HepG2 (cell line): ENCODE measurements at regions not wholly inside any gene's neighbourhood (a gene's known extent, or its start where the extent isn't known, plus 50 kb on each side); places are given as distances from the start of the nearest gene placed in this dataset.

ENCODE experiments used
- ATAC-seq: fragments of 200-7000 bp; cut with Tn5 transposase; 3 replicates; pipeline ENCODE4 v1.9.1; 2020; ENCODE audit warnings: mild to moderate bottlenecking, moderate library complexity
- BruUV-seq: library from RNA; stranded (reverse); fragments of 400-500 nt; replicated peaks from 2 replicates; lab custom pipeline; 2021; lab: Mats Ljungman, UMichigan
- CTCF ChIA-PET: fragments of 300-600 bp; formaldehyde crosslinking; extraction: SDS; loops from one replicate; lab custom pipeline; 2021; ENCODE audit warnings: low total read pairs, inconsistent platforms, low intra/inter-chr PET ratio; lab: Yijun Ruan, JAX
- POLR2A ChIA-PET: fragments of 350-600 bp; sonication (Branson Sonifier 250); formaldehyde crosslinking; loops from one replicate; lab custom pipeline; 2020; ENCODE audit warnings: antibody characterized with exemption, inconsistent platforms; lab: Yijun Ruan, JAX
- DNase-seq: peaks from one replicate; pipeline ENCODE4 v3.0.0-alpha.2; 2015; ENCODE audit warnings: low spot score
- FAIRE-seq: peaks from 3 replicates; lab custom pipeline; 2011; peaks lifted over from hg19 to GRCh38; lab: Jason Lieb, UNC
- H2AFZ ChIP-seq: one replicate; pipeline ENCODE4 v1.6.1; 2011; ENCODE audit warnings: low read length, inconsistent platforms
- H3K27ac ChIP-seq: fragments of 300-600 bp; 3 replicates; pipeline ENCODE4 v1.8.0; 2011; ENCODE audit warnings: mixed run types, mild to moderate bottlenecking, mixed read lengths, low read length, inconsistent platforms; ENCODE audit not compliant: insufficient read depth; ENCODE audit errors: extremely low read length
- H3K27me3 ChIP-seq, 2 experiments: fragments of 200-600 bp in 1 of 2; 2 replicates in 1 of 2; 3 replicates in 1 of 2; pipeline versions ENCODE4 v1.6.0 to v1.8.0; 2011; ENCODE audit warnings: low read length in 2 of 2, mild to moderate bottlenecking in 2 of 2, moderate library complexity in 2 of 2, inconsistent platforms in 1 of 2; ENCODE audit not compliant: insufficient read depth in 2 of 2, control insufficient read depth in 1 of 2
- H3K36me3 ChIP-seq, 2 experiments: fragments of 200-600 bp in 1 of 2; replicated peaks in 1 of 2; 2 replicates in 1 of 2; 3 replicates in 1 of 2; pipeline versions ENCODE4 v1.5.1 to v1.8.0; 2011; ENCODE audit warnings: low read length in 2 of 2, inconsistent platforms in 1 of 2; ENCODE audit not compliant: insufficient read depth in 2 of 2, control insufficient read depth in 1 of 2
- H3K4me1 ChIP-seq: 2 replicates; pipeline ENCODE4 v1.5.1; 2012; ENCODE audit warnings: low read length, inconsistent platforms; ENCODE audit not compliant: insufficient read depth
- H3K4me2 ChIP-seq: 2 replicates; pipeline ENCODE4 v1.6.0; 2011; ENCODE audit warnings: low read depth, low read length, inconsistent platforms
- H3K4me3 ChIP-seq, 3 experiments: fragments of 200-600 bp in 1 of 3; sonication (generic), shearing (Covaris generic) in 1 of 3; replicated peaks in 1 of 3; 2 replicates each; pipeline ENCODE4 v1.5.1; 2011 to 2016; ENCODE audit warnings: low read length in 3 of 3, inconsistent platforms in 2 of 3, low read depth in 2 of 3, mild to moderate bottlenecking in 2 of 3, control low read depth in 1 of 3, mixed read lengths in 1 of 3; ENCODE audit not compliant: insufficient read depth in 1 of 3
- H3K79me2 ChIP-seq: one replicate; pipeline ENCODE4 v1.6.1; 2011; ENCODE audit warnings: low read length, inconsistent platforms; ENCODE audit not compliant: insufficient read depth
- H3K9ac ChIP-seq: 2 replicates; pipeline ENCODE4 v1.6.0; 2011; ENCODE audit warnings: mild to moderate bottlenecking, low read depth, low read length, inconsistent platforms; ENCODE audit not compliant: insufficient read depth
- H3K9me3 ChIP-seq: 2 replicates; pipeline ENCODE4 v1.5.1; 2012; ENCODE audit warnings: mild to moderate bottlenecking, low read length
- H4K20me1 ChIP-seq: 2 replicates; pipeline ENCODE4 v1.6.0; 2011; ENCODE audit warnings: inconsistent platforms, mild to moderate bottlenecking, low read length, moderate library complexity; ENCODE audit not compliant: insufficient read depth
- CREB1 ChIP-seq, 2 experiments: fragments of 450-650 bp in 1 of 2; IDR thresholded peaks; 2 replicates each; pipeline ENCODE4 v1.6.1; 2016 to 2017; ENCODE audit warnings: control low read depth in 1 of 2, mild to moderate bottlenecking in 1 of 2, missing compliant biosample characterization in 1 of 2, missing genetic modification characterization in 1 of 2
- RARG ChIP-seq: sonication (generic); formaldehyde crosslinking; IDR thresholded peaks from 2 replicates; pipeline ENCODE4 v1.4.0; 2020; ENCODE audit warnings: low read depth, mild to moderate bottlenecking, missing genetic modification reagents
- RFX5 ChIP-seq: IDR thresholded peaks from 2 replicates; pipeline ENCODE4 v1.6.1; 2011; ENCODE audit warnings: low read depth, low read length, improper control_type of control experiment
- WGBS: methylation state at CpG from one replicate; pipeline ENCODE4 v1.1.6; 2017; ENCODE audit warnings: low lambda C conversion rate; 5-methylcytosine and 5-hydroxymethylcytosine counted together
- in situ Hi-C: cut with HindIII; loops from 2 replicates; pipeline ENCODE4 v1.10.0; 2017; ENCODE audit warnings: low pct_unique_long_range_greater_than_20kb; ENCODE audit not compliant: extremely low pct_ligation_motif_present
- intact Hi-C: fragments of 100-400 bp; cut with micrococcal nuclease; formaldehyde crosslinking; loops from one replicate; pipeline ENCODE4 v1.10.0; 2022; ENCODE audit not compliant: unreplicated experiment

GRCh38 chr2:44101246-44101645 lies 67.4 kb upstream of the PPM1B start:
- H3K4me3 ChIP-seq, result no peak overlapping the region
- no peaks in the 10 kb centered on the region for H4K20me1 ChIP-seq
- ATAC-seq, result no peak
- H3K4me1 ChIP-seq, result peaks cover 32% of the 10 kb centered on the region
- no peak overlapping the region for H3K27ac ChIP-seq
- no TSS peak for BruUV-seq
- peaks cover 0 to 10% of the 10 kb centered on the region in 2 experiments; a peak in 1 of 5 replicates for H3K27me3 ChIP-seq
- TF ChIP-seq RFX5, result no peak
- TF ChIP-seq, all 625 proteins: peak for 0
- Histone ChIP-seq H3K9ac (no peak overlapping the region), H3K36me3 (no peaks in the 10 kb centered on the region), H3K79me2 (no peaks in the 10 kb centered on the region), H3K4me2 (no peak overlapping the region), H2AFZ (no peak overlapping the region), H3K9me3 (no peaks in the 10 kb centered on the region)
- no peak for DNase-seq
- POLR2A ChIA-PET, result no interaction called here
- intact Hi-C loops (no loop called here), in situ Hi-C loops (no loop called here)
- CTCF ChIA-PET, result no interaction called here
- FAIRE-seq, result no peak
- WGBS, result 0% methylated on average over 1 of the region's 1 CpG

- Histone ChIP-seq H3K27me3 (peaks cover 0 to 10% of the 10 kb centered on the region in 2 experiments; a peak in 1 of 5 replicates), H3K36me3 (no peaks in the 10 kb centered on the region), H3K9ac (no peak overlapping the region), H3K4me2 (no peak overlapping the region), H3K9me3 (no peaks in the 10 kb centered on the region), H3K4me1 (peaks cover 21% of the 10 kb centered on the region), H3K79me2 (no peaks in the 10 kb centered on the region), H3K4me3 (no peak overlapping the region), H2AFZ (no peak overlapping the region), H3K27ac (no peak overlapping the region), H4K20me1 (no peaks in the 10 kb centered on the region)
- FAIRE-seq (no peak), DNase-seq (no peak), ATAC-seq (no peak)
- WGBS, result 19% methylated on average over 7 of the region's 8 CpGs
- no TSS peak for BruUV-seq
- ChIA-PET POLR2A (no interaction called here), CTCF (no interaction called here)
- in situ Hi-C loops, result no loop called here
- intact Hi-C loops, result no loop called here
- TF ChIP-seq RARG (CRISPR knock-in tag) (no peak), CREB1 (IDR thresholded peaks at IDR 0.05) (peak; percentile 28), CREB1 (CRISPR knock-in tag; IDR thresholded peaks at IDR 0.05) (no peak)
Observed at GRCh38 chr2:44102790-44103562, 65.7 kb upstream of the PPM1B start.
